IMR-90 (cell line): ENCODE measurements at regions not wholly inside any gene's neighbourhood (a gene's known extent, or its start where the extent isn't known, plus 50 kb on each side); places are given as distances from the start of the nearest gene placed in this dataset.

Experiments used
- ATAC-seq: fragments of 200-7000 bp; cut with Tn5 transposase; 2 replicates; pipeline ENCODE4 v1.9.1; 2020; ENCODE audit warnings: low read depth, mild to moderate bottlenecking, moderate library complexity
- BruUV-seq: library from RNA; stranded (reverse); fragments of 400-500 nt; replicated peaks from 2 replicates; lab custom pipeline; 2021; lab: Mats Ljungman, UMichigan
- CTCF ChIA-PET: fragments of 300-600 bp; formaldehyde crosslinking; extraction: SDS; loops from one replicate; lab custom pipeline; 2021; ENCODE audit warnings: antibody characterized with exemption; lab: Yijun Ruan, JAX
- POLR2A ChIA-PET: fragments of 300-600 bp; sonication (Branson Sonifier 250); formaldehyde crosslinking; loops from one replicate; lab custom pipeline; 2022; ENCODE audit warnings: antibody characterized with exemption; ENCODE audit not compliant: unreplicated experiment; lab: Charles Lee
- DNase-seq: peaks from one replicate; pipeline ENCODE4 v3.0.0; 2013
- H2AFZ ChIP-seq: replicated peaks from 2 replicates; pipeline ENCODE3; 2013; ENCODE audit warnings: low read length, mild to moderate bottlenecking; ENCODE audit not compliant: poor library complexity
- H2AK5ac ChIP-seq: 2 replicates; pipeline ENCODE4 v1.6.1; 2013; ENCODE audit warnings: low read depth, low read length, inconsistent platforms
- H2AK9ac ChIP-seq: replicated peaks from 2 replicates; pipeline ENCODE3; 2013; ENCODE audit warnings: mild to moderate bottlenecking, low read depth, low read length, moderate library complexity; ENCODE audit not compliant: poor library complexity
- H2BK120ac ChIP-seq: 2 replicates; pipeline ENCODE4 v1.6.1; 2013; ENCODE audit warnings: low read depth, low read length, inconsistent platforms
- H2BK15ac ChIP-seq: 3 replicates; pipeline ENCODE4 v1.6.1; 2013; ENCODE audit warnings: low read depth, low read length, inconsistent platforms
- H2BK20ac ChIP-seq: 2 replicates; pipeline ENCODE4 v1.6.1; 2013; ENCODE audit warnings: low read depth, mild to moderate bottlenecking, inconsistent platforms, low read length, moderate library complexity
- H2BK5ac ChIP-seq: 2 replicates; pipeline ENCODE4 v1.6.1; 2013; ENCODE audit warnings: mild to moderate bottlenecking, low read depth, low read length, inconsistent platforms; ENCODE audit not compliant: poor library complexity, severe bottlenecking
- H3K14ac ChIP-seq: replicated peaks from 2 replicates; pipeline ENCODE4 v1.6.1; 2013; ENCODE audit warnings: low read depth, low read length, inconsistent platforms
- H3K18ac ChIP-seq: 2 replicates; pipeline ENCODE4 v1.6.1; 2013; ENCODE audit warnings: low read depth, low read length, control low read depth
- H3K23ac ChIP-seq: 2 replicates; pipeline ENCODE4 v1.6.1; 2013; ENCODE audit warnings: low read depth, low read length, inconsistent platforms
- H3K27ac ChIP-seq: 2 replicates; pipeline ENCODE4 v1.5.1; 2013; ENCODE audit warnings: mild to moderate bottlenecking, control low read depth, low read length; ENCODE audit not compliant: insufficient read depth
- H3K27me3 ChIP-seq: 2 replicates; pipeline ENCODE4 v1.6.1; 2013; ENCODE audit warnings: low read length; ENCODE audit not compliant: control insufficient read depth, insufficient read depth
- H3K36me3 ChIP-seq: 2 replicates; pipeline ENCODE4 v1.6.1; 2013; ENCODE audit warnings: low read length, mixed read lengths; ENCODE audit not compliant: control insufficient read depth, insufficient read depth
- H3K4ac ChIP-seq: 2 replicates; pipeline ENCODE4 v1.6.1; 2013; ENCODE audit warnings: low read depth, low read length, inconsistent platforms
- H3K4me1 ChIP-seq: 2 replicates; pipeline ENCODE4 v1.6.1; 2013; ENCODE audit warnings: low read length, mixed read lengths; ENCODE audit not compliant: control insufficient read depth, insufficient read depth
- H3K4me2 ChIP-seq: 2 replicates; pipeline ENCODE4 v1.6.1; 2013; ENCODE audit warnings: low read depth, mild to moderate bottlenecking, control low read depth, low read length, moderate library complexity
- H3K4me3 ChIP-seq: 2 replicates; pipeline ENCODE4 v1.5.1; 2013; ENCODE audit warnings: low read depth, mild to moderate bottlenecking, control low read depth, low read length, moderate library complexity; ENCODE audit not compliant: insufficient read depth
- H3K56ac ChIP-seq: 2 replicates; pipeline ENCODE4 v1.6.1; 2013; ENCODE audit warnings: low read length, inconsistent platforms; ENCODE audit not compliant: insufficient read depth; ENCODE audit errors: extremely low read depth
- H3K79me1 ChIP-seq, 2 experiments: 2 replicates each; pipeline ENCODE4 v1.6.1; 2013; ENCODE audit warnings: low read length in 2 of 2, inconsistent platforms in 1 of 2, low read depth in 1 of 2
- H3K9ac ChIP-seq: 2 replicates; pipeline ENCODE4 v1.6.1; 2013; ENCODE audit warnings: low read depth, low read length, control low read depth
- H3K9me1 ChIP-seq: 2 replicates; pipeline ENCODE4 v1.6.1; 2013; ENCODE audit warnings: low read length, inconsistent platforms; ENCODE audit not compliant: insufficient read depth
- H3K9me3 ChIP-seq: 2 replicates; pipeline ENCODE4 v1.6.1; 2013; ENCODE audit warnings: low read length; ENCODE audit not compliant: control insufficient read depth, insufficient read depth
- H4K20me1 ChIP-seq: 2 replicates; pipeline ENCODE4 v1.6.1; 2013; ENCODE audit warnings: low read length, inconsistent platforms; ENCODE audit not compliant: insufficient read depth
- H4K5ac ChIP-seq: 2 replicates; pipeline ENCODE4 v1.6.1; 2013; ENCODE audit warnings: mild to moderate bottlenecking, low read depth, low read length, control low read depth
- H4K8ac ChIP-seq, 2 experiments: 2 replicates each; pipeline ENCODE4 v1.6.1; 2013; ENCODE audit warnings: low read depth in 2 of 2, low read length in 2 of 2, control low read depth in 1 of 2, inconsistent platforms in 1 of 2
- H4K91ac ChIP-seq: 2 replicates; pipeline ENCODE4 v1.6.1; 2013; ENCODE audit warnings: low read depth, low read length, inconsistent platforms; ENCODE audit not compliant: insufficient read depth
- RFX5 ChIP-seq: IDR thresholded peaks from 2 replicates; pipeline ENCODE4 v1.8.0; 2012; ENCODE audit warnings: low read depth, mild to moderate bottlenecking, low read length, moderate library complexity
- USF2 ChIP-seq: fragments of 150-350 bp; IDR thresholded peaks from 2 replicates; pipeline ENCODE4 v1.6.1; 2017; ENCODE audit warnings: mild to moderate bottlenecking, antibody characterized with exemption, low read length, low read depth
- WGBS, 2 experiments: methylation state at CpG; one replicate each; pipeline versions ENCODE4 v1.1.5 to v1.1.7; 2013; ENCODE audit warnings: missing lambda C conversion rate in 2 of 2; ENCODE audit not compliant: insufficient read length in 1 of 2; ENCODE audit errors: extremely low coverage in 2 of 2; 5-methylcytosine and 5-hydroxymethylcytosine counted together
- dilution Hi-C: fragments of 300-500 bp; cut with HindIII; formaldehyde crosslinking; loops from one replicate; pipeline ENCODE4 v1.14.3; 2018; ENCODE audit warnings: low sequenced_read_pairs; ENCODE audit not compliant: unreplicated experiment
- in situ Hi-C: fragments of 300-500 bp; cut with MboI; formaldehyde crosslinking; loops from 3 replicates; pipeline ENCODE4 v1.14.3; 2019; ENCODE audit warnings: low sequenced_read_pairs, inconsistent platforms, mixed read lengths
- intact Hi-C: fragments of 100-400 bp; cut with micrococcal nuclease; formaldehyde crosslinking; loops from 2 replicates; pipeline ENCODE4 v1.10.0; 2022

- Histone ChIP-seq H3K9me3 (peaks cover 17% of the 10 kb centered on the region), H4K91ac (no peak overlapping the region), H3K79me1 (no peaks in the 10 kb centered on the region), H2AK9ac (no peak overlapping the region), H2AK5ac (no peak overlapping the region), H2AFZ (no peak overlapping the region), H2BK120ac (no peak overlapping the region), H3K4ac (no peak overlapping the region), H3K4me3 (no peak overlapping the region), H3K36me3 (no peaks in the 10 kb centered on the region), H4K5ac (no peak overlapping the region), H3K14ac (no peak overlapping the region), H3K27me3 (no peaks in the 10 kb centered on the region), H4K20me1 (no peaks in the 10 kb centered on the region), H2BK15ac (no peak overlapping the region), H2BK5ac (no peak overlapping the region), H3K9ac (no peak overlapping the region), H3K4me2 (no peak overlapping the region), H3K27ac (no peak overlapping the region), H3K18ac (no peak overlapping the region), H2BK20ac (no peak overlapping the region), H3K9me1 (no peaks in the 10 kb centered on the region), H3K4me1 (no peaks in the 10 kb centered on the region), H3K56ac (no peak overlapping the region), H3K23ac (no peak overlapping the region), H4K8ac (no peak overlapping the region)
- 33% methylated on average over 1 of the region's 5 CpGs; no CpG with 5 or more reads in 1 of the 2 experiments for WGBS, 2 experiments
- TF ChIP-seq USF2 (no peak), RFX5 (no peak)
- dilution Hi-C loops (no loop called here), intact Hi-C loops (no loop called here), in situ Hi-C loops (no loop called here)
- no TSS peak for BruUV-seq
- DNase-seq, result no peak
- ChIA-PET POLR2A (no interaction called here), CTCF (no interaction called here)
- no peak for ATAC-seq
Observed at GRCh38 chr2:129296806-129297205, 682.7 kb upstream of the RAB6C start.
